Endothelial cell of umbilical vein (primary cell): ENCODE measurements at regions not wholly inside any gene's neighbourhood (a gene's known extent, or its start where the extent isn't known, plus 50 kb on each side); places are given as distances from the start of the nearest gene placed in this dataset.

ENCODE experiments used
- BruUV-seq: library from RNA; stranded (reverse); fragments of 400-500 nt; replicated peaks from 2 replicates; lab custom pipeline; 2021; lab: Mats Ljungman, UMichigan
- CTCF ChIA-PET: fragments of 300-600, 350-600 bp; sonication (Branson Sonifier 250); formaldehyde crosslinking; loops from one replicate; lab custom pipeline; 2021; ENCODE audit warnings: antibody characterized with exemption, inconsistent platforms; lab: Charles Lee
- POLR2A ChIA-PET: fragments of 300-600, 350-600 bp; sonication (Branson Sonifier 250); formaldehyde crosslinking; loops from one replicate; lab custom pipeline; 2021; ENCODE audit warnings: antibody characterized with exemption, inconsistent platforms; lab: Charles Lee
- DNase-seq: peaks from one replicate; pipeline ENCODE4 v3.0.0-alpha.2; 2011; ENCODE audit warnings: low read depth, low spot score
- FAIRE-seq: peaks from 2 replicates; lab custom pipeline; 2011; peaks lifted over from hg19 to GRCh38; lab: Jason Lieb, UNC
- H2AFZ ChIP-seq: 2 replicates; pipeline ENCODE4 v1.6.0; 2012; ENCODE audit warnings: low read depth, low read length, control low read depth, inconsistent platforms
- H3K27ac ChIP-seq: 2 replicates; pipeline ENCODE4 v1.5.1; 2011; ENCODE audit warnings: low read depth, mild to moderate bottlenecking, control low read depth, low read length, moderate library complexity; ENCODE audit not compliant: insufficient read depth
- H3K27me3 ChIP-seq, 2 experiments: 2 replicates each; pipeline versions ENCODE4 v1.6.0 to v1.6.1; 2011; ENCODE audit warnings: low read length in 2 of 2, mixed read lengths in 1 of 2; ENCODE audit not compliant: control insufficient read depth in 2 of 2, insufficient read depth in 2 of 2
- H3K36me3 ChIP-seq, 2 experiments: 2 replicates in 1 of 2; 3 replicates in 1 of 2; pipeline ENCODE4 v1.5.1; 2011; ENCODE audit warnings: low read length in 2 of 2, mild to moderate bottlenecking in 1 of 2, moderate library complexity in 1 of 2; ENCODE audit not compliant: control insufficient read depth in 2 of 2, insufficient read depth in 2 of 2; ENCODE audit errors: extremely low read depth in 1 of 2
- H3K4me1 ChIP-seq: 3 replicates; pipeline ENCODE4 v1.5.1; 2011; ENCODE audit warnings: mild to moderate bottlenecking, low read length; ENCODE audit not compliant: control insufficient read depth, insufficient read depth; ENCODE audit errors: extremely low read depth
- H3K4me2 ChIP-seq: 2 replicates; pipeline ENCODE4 v1.6.1; 2011; ENCODE audit warnings: low read length, control low read depth, mixed read lengths; ENCODE audit not compliant: insufficient read depth
- H3K4me3 ChIP-seq, 3 experiments: fragments of 200-600 bp in 1 of 3; sonication (generic), shearing (Covaris generic) in 1 of 3; replicated peaks in 1 of 3; 2 replicates each; pipeline ENCODE4 v1.5.1; 2011 to 2016; ENCODE audit warnings: control low read depth in 3 of 3, low read length in 3 of 3, mild to moderate bottlenecking in 2 of 3, inconsistent platforms in 1 of 3, low read depth in 1 of 3, moderate library complexity in 1 of 3; ENCODE audit not compliant: insufficient read depth in 1 of 3
- H3K79me2 ChIP-seq: 2 replicates; pipeline ENCODE4 v1.6.0; 2012; ENCODE audit warnings: low read length, inconsistent platforms; ENCODE audit not compliant: control insufficient read depth, insufficient read depth
- H3K9ac ChIP-seq: replicated peaks from 2 replicates; pipeline ENCODE3; 2011; ENCODE audit warnings: low read length, control low read depth; ENCODE audit not compliant: insufficient read depth; ENCODE audit errors: extremely low read depth
- H3K9me1 ChIP-seq: replicated peaks from 3 replicates; pipeline ENCODE4 v1.6.0; 2011; ENCODE audit warnings: mild to moderate bottlenecking, low read length; ENCODE audit not compliant: control insufficient read depth, insufficient read depth; ENCODE audit errors: extremely low read depth
- H3K9me3 ChIP-seq: replicated peaks from 2 replicates; pipeline ENCODE4 v1.5.1; 2012; ENCODE audit warnings: low read length, inconsistent platforms; ENCODE audit not compliant: control insufficient read depth, insufficient read depth
- H4K20me1 ChIP-seq: replicated peaks from 2 replicates; pipeline ENCODE3; 2011; ENCODE audit warnings: mild to moderate bottlenecking, low read length; ENCODE audit not compliant: control insufficient read depth, insufficient read depth; ENCODE audit errors: extremely low read depth
- CTCF ChIP-seq, 2 donors: IDR thresholded peaks; 1 replicate in 1 of 2; 2 replicates in 1 of 2; pipeline ENCODE4 v1.5.1; 2011; ENCODE audit warnings: low read length in 2 of 2, mild to moderate bottlenecking in 2 of 2, moderate library complexity in 2 of 2, control low read depth in 1 of 2, inconsistent platforms in 1 of 2, low read depth in 1 of 2; ENCODE audit not compliant: insufficient read depth in 1 of 2; ENCODE audit errors: extremely low read depth in 1 of 2
- EZH2 ChIP-seq: IDR thresholded peaks from 2 replicates; pipeline ENCODE4 v1.6.1; 2012; ENCODE audit warnings: borderline replicate concordance, low read depth, mild to moderate bottlenecking, moderate library complexity, low read length, inconsistent platforms; ENCODE audit not compliant: severe bottlenecking
- FOS ChIP-seq: IDR thresholded peaks from 2 replicates; pipeline ENCODE4 v1.6.1; 2011; ENCODE audit warnings: mild to moderate bottlenecking, low read length, moderate library complexity, borderline replicate concordance; ENCODE audit not compliant: insufficient read depth
- GATA2 ChIP-seq: IDR thresholded peaks from 2 replicates; pipeline ENCODE4 v1.7.0; 2011; ENCODE audit warnings: low read depth, mild to moderate bottlenecking, moderate library complexity, mixed read lengths, low read length; ENCODE audit not compliant: insufficient read length, insufficient read depth
- JUN ChIP-seq: IDR thresholded peaks from 2 replicates; pipeline ENCODE4 v1.6.1; 2011; ENCODE audit warnings: borderline replicate concordance, low read depth; ENCODE audit not compliant: insufficient read length, insufficient read depth
- MYC ChIP-seq: IDR thresholded peaks from one replicate; pipeline ENCODE4 v1.6.1; 2011; ENCODE audit warnings: mild to moderate bottlenecking, low read depth, low read length
- POLR2AphosphoS5 ChIP-seq: IDR thresholded peaks from 2 replicates; pipeline ENCODE4 v1.6.1; 2012; ENCODE audit warnings: low read depth, mild to moderate bottlenecking, control low read depth, low read length, moderate library complexity; ENCODE audit not compliant: insufficient read depth
- dilution Hi-C: fragments of 300-500 bp; cut with MboI; formaldehyde crosslinking; loops from one replicate; pipeline ENCODE4 v1.15.0; 2019; ENCODE audit warnings: low sequenced_read_pairs; ENCODE audit not compliant: extremely low pct_ligation_motif_present
- intact Hi-C: fragments of 100-400 bp; cut with micrococcal nuclease; formaldehyde crosslinking; loops from one replicate; pipeline ENCODE4 v1.10.0; 2022
- TF ChIP-seq, protein P1 (sequence below): IDR thresholded peaks from 2 replicates; pipeline ENCODE4 v1.6.1; 2011; ENCODE audit not compliant: insufficient read depth, insufficient read length

DNA sequence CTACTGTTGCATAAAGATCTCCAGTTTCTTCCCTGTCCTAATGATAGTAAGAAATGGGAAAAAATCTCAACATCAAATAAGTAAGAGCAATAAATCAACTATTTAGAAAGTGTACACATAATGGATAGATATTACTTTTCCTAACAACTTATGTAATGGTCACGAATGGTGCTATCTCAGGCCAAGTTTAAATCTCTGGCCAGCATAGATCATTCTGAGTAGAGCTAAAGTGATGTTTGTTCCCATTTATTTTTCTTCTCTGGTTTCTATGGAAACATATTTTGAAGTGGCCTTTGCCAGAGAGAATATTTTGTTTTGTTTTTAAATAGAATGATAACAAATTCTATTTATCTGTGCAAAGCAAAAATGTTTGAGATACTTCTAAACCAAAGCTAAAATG is 249.7 kb upstream of the TTC14 start:
- CTCF ChIA-PET = no interaction called here
- FAIRE-seq = no peak
- no peaks in the 10 kb centered on the region for H3K27me3 ChIP-seq
- no peak overlapping the region for H3K4me3 ChIP-seq
- POLR2A ChIA-PET = no interaction called here
- no peak overlapping the region for H2AFZ ChIP-seq
- no peaks in the 10 kb centered on the region for H3K4me1 ChIP-seq
- no TSS peak for BruUV-seq
- no peak for TF ChIP-seq FOS
- no peak for TF ChIP-seq CTCF (IDR thresholded peaks at IDR 0.05; ENCODE audit: extremely low read depth in 1 of 2, insufficient read depth in 1 of 2, low read depth in 1 of 2, low read length in 2 of 2)
- no peak for TF ChIP-seq EZH2
- no peak for TF ChIP-seq GATA2
- no peak for TF ChIP-seq POLR2AphosphoS5
- no peak for TF ChIP-seq MYC
- no peaks in the 10 kb centered on the region for H4K20me1 ChIP-seq
- H3K27ac ChIP-seq = no peak overlapping the region
- H3K36me3 ChIP-seq = no peaks in the 10 kb centered on the region
- H3K9me3 ChIP-seq = no peaks in the 10 kb centered on the region
- H3K9ac ChIP-seq = no peak overlapping the region
- no peak for DNase-seq
- no peaks in the 10 kb centered on the region for H3K79me2 ChIP-seq
- intact Hi-C loops (no loop called here), dilution Hi-C loops (no loop called here)
- no peaks in the 10 kb centered on the region for H3K9me1 ChIP-seq
- H3K4me2 ChIP-seq = no peak overlapping the region

DNA sequence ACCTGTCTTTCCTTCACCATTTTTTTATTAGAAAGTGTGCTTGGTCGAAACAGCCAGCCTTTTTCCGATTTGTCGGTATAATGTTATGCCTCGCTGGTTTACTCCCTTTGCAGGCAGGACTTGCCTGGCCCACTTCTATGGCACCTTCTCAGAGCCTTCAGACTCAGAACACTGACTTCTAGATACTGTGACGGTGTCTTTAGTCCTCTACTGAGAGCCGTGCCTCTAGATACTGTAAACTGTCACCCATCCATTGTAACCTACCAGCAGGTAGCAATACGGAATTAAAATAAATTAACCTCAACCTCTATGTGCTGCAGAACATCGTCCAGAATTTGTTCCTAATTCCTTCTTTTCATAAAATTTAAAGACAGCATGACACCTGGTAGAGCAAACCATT is 247.7 kb upstream of the TTC14 start:
- no peaks in the 10 kb centered on the region for H3K36me3 ChIP-seq
- dilution Hi-C loops = no loop called here
- no peaks in the 10 kb centered on the region for H3K9me1 ChIP-seq
- no peak overlapping the region for H2AFZ ChIP-seq
- CTCF ChIA-PET = no interaction called here
- no peak overlapping the region for H3K4me3 ChIP-seq
- POLR2A ChIA-PET = no interaction called here
- H3K27ac ChIP-seq = no peak overlapping the region
- no peak overlapping the region for H3K9ac ChIP-seq
- H3K27me3 ChIP-seq = no peaks in the 10 kb centered on the region
- TF ChIP-seq JUN (no peak), GATA2 (no peak), CTCF (IDR thresholded peaks at IDR 0.05; ENCODE audit: extremely low read depth in 1 of 2, insufficient read depth in 1 of 2, low read depth in 1 of 2, low read length in 2 of 2) (no peak), MYC (no peak), EZH2 (no peak), POLR2AphosphoS5 (no peak), FOS (no peak)
- TF ChIP-seq, protein P1, sequence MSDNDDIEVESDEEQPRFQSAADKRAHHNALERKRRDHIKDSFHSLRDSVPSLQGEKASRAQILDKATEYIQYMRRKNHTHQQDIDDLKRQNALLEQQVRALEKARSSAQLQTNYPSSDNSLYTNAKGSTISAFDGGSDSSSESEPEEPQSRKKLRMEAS = no peak
- no peaks in the 10 kb centered on the region for H3K9me3 ChIP-seq
- FAIRE-seq (no peak), DNase-seq (no peak)
- intact Hi-C loops = no loop called here
- no TSS peak for BruUV-seq
- no peaks in the 10 kb centered on the region for H3K4me1 ChIP-seq
- no peaks in the 10 kb centered on the region for H4K20me1 ChIP-seq
- no peaks in the 10 kb centered on the region for H3K79me2 ChIP-seq
- no peak overlapping the region for H3K4me2 ChIP-seq
